Prostate gland (tissue), 2 donors: ENCODE measurements at regions not wholly inside any gene's neighbourhood (a gene's known extent, or its start where the extent isn't known, plus 50 kb on each side); places are given as distances from the start of the nearest gene placed in this dataset.

ENCODE experiments used
- CTCF ChIP-seq, 4 experiments: fragments of 200-600 bp in 2 of 4; fragments of 450-650 bp in 2 of 4; sonication (generic) in 2 of 4; IDR thresholded peaks; 1 replicate in 3 of 4; 2 replicates in 1 of 4; pipeline ENCODE4 v1.5.1; 2016 to 2019; ENCODE audit warnings: antibody characterized with exemption in 4 of 4, mild to moderate bottlenecking in 2 of 4, moderate library complexity in 2 of 4
- POLR2AphosphoS5 ChIP-seq: sonication (generic); formaldehyde crosslinking; IDR thresholded peaks from one replicate; pipeline ENCODE4 v1.6.1; 2017; ENCODE audit warnings: antibody characterized with exemption

GRCh38 chr13:103324641-103325040 lies 258.4 kb upstream of the SLC10A2 start:
- TF ChIP-seq POLR2AphosphoS5, result no peak
- no peak for TF ChIP-seq CTCF (IDR thresholded peaks at IDR 0.05)
